ENCODE measurements at regions not wholly inside any gene's neighbourhood (a gene's known extent, or its start where the extent isn't known, plus 50 kb on each side); places are given as distances from the start of the nearest gene placed in this dataset.

- no peak for TF ChIP-seq CTCF (IDR thresholded peaks at IDR 0.05)
- Mint-ChIP-seq H3K27me3 (ENCODE audit: low read depth in 3 of 3) (peaks cover 0 to 9% (median 6%) of the 10 kb centered on the region in 3 donors), H3K27ac (peak overlapping the region in 1 of 7 donors; percentile 69), H3K4me1 (peaks cover 42% of the 10 kb centered on the region), H3K4me3 (no peak overlapping the region), H3K36me3 (peaks cover 2 to 3% of the 10 kb centered on the region in 2 donors), H3K9me3 (no peaks in the 10 kb centered on the region)
- 100% methylated on average over 4 of the region's 7 CpGs for WGBS (ENCODE audit: insufficient coverage)
- Histone ChIP-seq H3K27ac (ENCODE audit: low read depth in 1 of 2, low read length in 2 of 2) (no peak overlapping the region), H3K4me1 (ENCODE audit: control insufficient read depth in 1 of 2, insufficient read depth in 2 of 2, low read length in 2 of 2) (peaks cover 32 to 33% of the 10 kb centered on the region in 2 donors), H4K20me1 (ENCODE audit: insufficient read depth, low read length) (no peaks in the 10 kb centered on the region), H3K27me3 (ENCODE audit: control insufficient read depth in 2 of 2, insufficient read depth in 2 of 2, low read length in 2 of 2) (no peaks in the 10 kb centered on the region), H3K4me2 (replicated peaks; ENCODE audit: extremely low read depth, low read length, poor library complexity, severe bottlenecking) (no peak overlapping the region), H2AFZ (ENCODE audit: insufficient read depth, low read depth, low read length, poor library complexity, severe bottlenecking) (no peak overlapping the region), H3K4me3 (replicated peaks in 1 of 3; ENCODE audit: low read depth in 2 of 3, low read length in 3 of 3) (no peak overlapping the region), H3K36me3 (replicated peaks in 1 of 2; ENCODE audit: control insufficient read depth in 1 of 2, insufficient read depth in 2 of 2, low read length in 2 of 2) (no peaks in the 10 kb centered on the region), H3K9me3 (replicated peaks in 1 of 2; ENCODE audit: control insufficient read depth in 1 of 2, insufficient read depth in 1 of 2, low read length in 2 of 2) (no peaks in the 10 kb centered on the region), H3K9ac (ENCODE audit: insufficient read depth, low read length, poor library complexity, severe bottlenecking) (no peak overlapping the region), H3K79me2 (ENCODE audit: insufficient read depth, low read length) (no peaks in the 10 kb centered on the region)
- intact Hi-C loops (cut with micrococcal nuclease): no loop called here
- DNase-seq: no peak
These were observed 73.5 kb upstream of the RUNX3 start for GRCh38 chr1:25003457-25004190.

GRCh38 chr1:25003000-25003399 is 72.9 kb upstream of the RUNX3 start:
- no peak overlapping the region for H3K4me3 Mint-ChIP-seq
- WGBS (ENCODE audit: insufficient coverage): 98% methylated on average over 7 of the region's 7 CpGs
- no peak overlapping the region for H3K4me3 ChIP-seq (replicated peaks in 1 of 3; ENCODE audit: low read depth in 2 of 3, low read length in 3 of 3)
- H3K4me1 ChIP-seq (ENCODE audit: control insufficient read depth in 1 of 2, insufficient read depth in 2 of 2, low read length in 2 of 2): peaks cover 28% of the 10 kb centered on the region in 2 donors
- no peak overlapping the region for H3K9ac ChIP-seq (ENCODE audit: insufficient read depth, low read length, poor library complexity, severe bottlenecking)
- intact Hi-C loops (cut with micrococcal nuclease): no loop called here
- H3K79me2 ChIP-seq (ENCODE audit: insufficient read depth, low read length): no peaks in the 10 kb centered on the region
- no peak for TF ChIP-seq CTCF (IDR thresholded peaks at IDR 0.05)
- H3K9me3 Mint-ChIP-seq: no peaks in the 10 kb centered on the region
- peaks cover 2% of the 10 kb centered on the region in 2 donors for H3K36me3 Mint-ChIP-seq
- peaks cover 37% of the 10 kb centered on the region for H3K4me1 Mint-ChIP-seq
- H3K27ac ChIP-seq (ENCODE audit: low read depth in 1 of 2, low read length in 2 of 2): no peak overlapping the region
- no peak for DNase-seq
- no peaks in the 10 kb centered on the region for H3K9me3 ChIP-seq (replicated peaks in 1 of 2; ENCODE audit: control insufficient read depth in 1 of 2, insufficient read depth in 1 of 2, low read length in 2 of 2)
- H3K27ac Mint-ChIP-seq: peak overlapping the region in 3 of 7 donors; percentile 16 to 27 (median 21)
- H2AFZ ChIP-seq (ENCODE audit: insufficient read depth, low read depth, low read length, poor library complexity, severe bottlenecking): no peak overlapping the region
- H3K36me3 ChIP-seq (replicated peaks in 1 of 2; ENCODE audit: control insufficient read depth in 1 of 2, insufficient read depth in 2 of 2, low read length in 2 of 2): no peaks in the 10 kb centered on the region
- peaks cover 0 to 11% (median 7%) of the 10 kb centered on the region in 3 donors for H3K27me3 Mint-ChIP-seq (ENCODE audit: low read depth in 3 of 3)
- no peaks in the 10 kb centered on the region for H4K20me1 ChIP-seq (ENCODE audit: insufficient read depth, low read length)
- H3K27me3 ChIP-seq (ENCODE audit: control insufficient read depth in 2 of 2, insufficient read depth in 2 of 2, low read length in 2 of 2): no peaks in the 10 kb centered on the region
- no peak overlapping the region for H3K4me2 ChIP-seq (replicated peaks; ENCODE audit: extremely low read depth, low read length, poor library complexity, severe bottlenecking)
